Uterus (tissue), 2 donors: ENCODE measurements at regions not wholly inside any gene's neighbourhood (a gene's known extent, or its start where the extent isn't known, plus 50 kb on each side); places are given as distances from the start of the nearest gene placed in this dataset.

Source experiments
- POLR2A ChIP-seq, 2 donors: fragments of 450-650 bp; IDR thresholded peaks; one replicate each; pipeline ENCODE4 v1.6.1; 2016; ENCODE audit warnings: antibody characterized with exemption in 2 of 2, mild to moderate bottlenecking in 1 of 2, moderate library complexity in 1 of 2
- TF ChIP-seq, protein P1 (sequence below), 4 experiments: fragments of 200-600 bp in 2 of 4; fragments of 450-650 bp in 2 of 4; sonication (generic) in 2 of 4; IDR thresholded peaks; one replicate each; pipeline ENCODE4 v1.5.1; 2016 to 2019; ENCODE audit warnings: antibody characterized with exemption in 4 of 4, mild to moderate bottlenecking in 2 of 4, moderate library complexity in 1 of 4

DNA sequence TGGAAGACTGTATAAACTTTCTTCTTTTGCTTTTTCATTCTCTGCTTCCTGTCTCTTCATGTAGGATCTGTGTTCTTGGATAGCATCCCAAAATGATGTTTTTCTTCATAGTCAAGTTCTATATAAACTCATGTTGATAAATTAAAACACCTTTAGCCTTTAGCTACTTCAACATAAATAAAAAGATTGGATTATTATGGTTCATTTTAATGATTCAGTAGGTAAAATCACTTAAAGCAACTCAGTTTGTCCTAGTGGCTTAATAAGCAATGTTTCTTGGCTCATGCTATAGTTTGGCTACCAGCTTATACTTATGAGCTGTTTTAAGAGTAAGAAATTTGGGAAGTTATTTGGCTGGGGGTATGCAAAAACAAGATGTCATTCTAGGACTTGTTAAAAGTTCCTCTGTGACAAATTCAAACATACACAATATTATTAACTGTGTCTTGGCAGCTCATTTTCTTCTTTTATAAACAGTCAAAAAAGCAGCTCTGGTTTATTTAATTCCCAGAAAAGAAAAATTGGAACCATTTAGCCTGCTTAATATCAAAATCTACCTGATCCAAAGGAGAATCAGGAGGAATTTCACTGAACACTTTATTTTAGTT is 111.4 kb downstream of the TMTC3 start:
- no peak for TF ChIP-seq POLR2A (IDR thresholded peaks at IDR 0.05)
- TF ChIP-seq, protein P1, sequence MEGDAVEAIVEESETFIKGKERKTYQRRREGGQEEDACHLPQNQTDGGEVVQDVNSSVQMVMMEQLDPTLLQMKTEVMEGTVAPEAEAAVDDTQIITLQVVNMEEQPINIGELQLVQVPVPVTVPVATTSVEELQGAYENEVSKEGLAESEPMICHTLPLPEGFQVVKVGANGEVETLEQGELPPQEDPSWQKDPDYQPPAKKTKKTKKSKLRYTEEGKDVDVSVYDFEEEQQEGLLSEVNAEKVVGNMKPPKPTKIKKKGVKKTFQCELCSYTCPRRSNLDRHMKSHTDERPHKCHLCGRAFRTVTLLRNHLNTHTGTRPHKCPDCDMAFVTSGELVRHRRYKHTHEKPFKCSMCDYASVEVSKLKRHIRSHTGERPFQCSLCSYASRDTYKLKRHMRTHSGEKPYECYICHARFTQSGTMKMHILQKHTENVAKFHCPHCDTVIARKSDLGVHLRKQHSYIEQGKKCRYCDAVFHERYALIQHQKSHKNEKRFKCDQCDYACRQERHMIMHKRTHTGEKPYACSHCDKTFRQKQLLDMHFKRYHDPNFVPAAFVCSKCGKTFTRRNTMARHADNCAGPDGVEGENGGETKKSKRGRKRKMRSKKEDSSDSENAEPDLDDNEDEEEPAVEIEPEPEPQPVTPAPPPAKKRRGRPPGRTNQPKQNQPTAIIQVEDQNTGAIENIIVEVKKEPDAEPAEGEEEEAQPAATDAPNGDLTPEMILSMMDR (IDR thresholded peaks at IDR 0.05), result no peak
